ENCODE measurements at regions not wholly inside any gene's neighbourhood (a gene's known extent, or its start where the extent isn't known, plus 50 kb on each side); places are given as distances from the start of the nearest gene placed in this dataset.

GRCh38 chr14:51600658-51601057 lies 51.1 kb upstream of the FRMD6 start:
- TF ChIP-seq BHLHE40 (IDR thresholded peaks at IDR 0.05; ENCODE audit: borderline replicate concordance) (no peak), LEF1 (IDR thresholded peaks at IDR 0.05; ENCODE audit: borderline replicate concordance) (no peak), FOXK2 (IDR thresholded peaks at IDR 0.05) (no peak), SP1 (IDR thresholded peaks at IDR 0.05) (no peak), L3MBTL2 (conservative IDR thresholded peaks at IDR 0.05) (no peak), ELF4 (IDR thresholded peaks at IDR 0.05) (no peak)

All from HEK293T (cell line).